ENCODE measurements at regions not wholly inside any gene's neighbourhood (a gene's known extent, or its start where the extent isn't known, plus 50 kb on each side); places are given as distances from the start of the nearest gene placed in this dataset.

DNA sequence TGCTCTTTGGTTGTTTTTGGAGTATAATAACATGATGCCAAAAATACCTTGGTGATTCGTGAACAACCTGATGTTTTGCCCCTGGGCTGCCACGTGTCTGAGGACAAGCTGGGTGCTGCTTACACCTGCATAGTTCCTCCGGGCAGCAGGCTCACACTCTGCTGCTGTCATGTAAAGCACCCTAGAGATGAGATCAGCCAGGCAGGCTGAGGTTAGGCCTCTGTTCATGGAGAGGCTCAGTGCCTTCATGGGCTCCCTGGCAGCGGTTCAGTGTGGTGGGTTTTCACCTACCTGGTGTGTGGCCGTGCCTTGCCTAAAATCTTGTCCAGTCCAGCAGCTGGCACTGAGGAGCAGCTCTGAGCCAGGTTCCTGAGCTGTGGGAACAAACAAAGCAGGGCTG, 60.1 kb upstream of the TAGAP start:
- TF ChIP-seq CTCF (IDR thresholded peaks at IDR 0.05) (no peak), POLR2A (IDR thresholded peaks at IDR 0.05) (no peak)
